Liver (tissue), 3 donors: ENCODE measurements at regions not wholly inside any gene's neighbourhood (a gene's known extent, or its start where the extent isn't known, plus 50 kb on each side); places are given as distances from the start of the nearest gene placed in this dataset.

Experiments
- CTCF ChIP-seq: fragments of 150-350 bp; IDR thresholded peaks from 2 replicates; pipeline ENCODE4 v1.5.1; 2017; ENCODE audit warnings: improper control_type of control experiment, low read depth, low read length; ENCODE audit not compliant: missing input control
- MAX ChIP-seq: IDR thresholded peaks from 2 replicates; pipeline ENCODE4 v1.6.1; 2016; ENCODE audit warnings: antibody characterized with exemption
- RAD21 ChIP-seq, 2 donors: IDR thresholded peaks; 2 replicates each; pipeline ENCODE4 v1.6.1; 2016; ENCODE audit warnings: antibody characterized with exemption in 2 of 2, mild to moderate bottlenecking in 2 of 2
- REST ChIP-seq: IDR thresholded peaks from 2 replicates; pipeline ENCODE4 v1.6.1; 2016; ENCODE audit warnings: antibody characterized with exemption, mild to moderate bottlenecking
- SP1 ChIP-seq: IDR thresholded peaks from 2 replicates; pipeline ENCODE4 v1.6.1; 2018; ENCODE audit warnings: antibody characterized with exemption, mild to moderate bottlenecking
- YY1 ChIP-seq: IDR thresholded peaks from 2 replicates; pipeline ENCODE4 v1.6.1; 2016; ENCODE audit warnings: antibody characterized with exemption, mild to moderate bottlenecking
- donor health status: healthy.
- donor health status: healthy.

GRCh38 chr22:27270818-27271510 lies 530.6 kb downstream of the MN1 start:
- TF ChIP-seq REST (no peak), MAX (no peak), RAD21 (IDR thresholded peaks at IDR 0.05) (no peak), SP1 (no peak), CTCF (no peak), YY1 (no peak)
